ENCODE measurements at regions not wholly inside any gene's neighbourhood (a gene's known extent, or its start where the extent isn't known, plus 50 kb on each side); places are given as distances from the start of the nearest gene placed in this dataset.

DNA sequence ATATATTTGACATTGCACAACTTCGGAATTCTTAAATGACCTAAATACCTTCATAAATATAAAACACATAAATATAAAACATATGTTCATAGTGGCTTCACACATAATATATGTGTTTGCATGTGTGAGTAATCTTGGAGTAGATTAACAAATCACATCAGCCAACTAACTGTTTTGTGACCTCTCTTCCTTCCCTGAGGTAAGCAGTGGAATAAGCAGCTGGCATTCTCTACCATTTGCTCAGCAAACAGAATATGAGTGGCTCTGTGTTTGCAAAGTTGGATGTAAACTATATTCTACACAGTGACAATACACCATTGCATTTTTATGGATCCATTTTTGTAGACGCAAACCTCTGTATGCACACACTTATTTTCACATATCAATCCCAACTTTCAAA, 189.9 kb downstream of the ACER2 start:
- WGBS, 2 experiments (ENCODE audit: insufficient coverage in 1 of 2, insufficient read length in 1 of 2) = 97 to 100% methylated on average over 1 of the region's 2 CpGs
- H3K27me3 Mint-ChIP-seq (ENCODE audit: insufficient read depth) = no peaks in the 10 kb centered on the region
- TF ChIP-seq, protein P1, sequence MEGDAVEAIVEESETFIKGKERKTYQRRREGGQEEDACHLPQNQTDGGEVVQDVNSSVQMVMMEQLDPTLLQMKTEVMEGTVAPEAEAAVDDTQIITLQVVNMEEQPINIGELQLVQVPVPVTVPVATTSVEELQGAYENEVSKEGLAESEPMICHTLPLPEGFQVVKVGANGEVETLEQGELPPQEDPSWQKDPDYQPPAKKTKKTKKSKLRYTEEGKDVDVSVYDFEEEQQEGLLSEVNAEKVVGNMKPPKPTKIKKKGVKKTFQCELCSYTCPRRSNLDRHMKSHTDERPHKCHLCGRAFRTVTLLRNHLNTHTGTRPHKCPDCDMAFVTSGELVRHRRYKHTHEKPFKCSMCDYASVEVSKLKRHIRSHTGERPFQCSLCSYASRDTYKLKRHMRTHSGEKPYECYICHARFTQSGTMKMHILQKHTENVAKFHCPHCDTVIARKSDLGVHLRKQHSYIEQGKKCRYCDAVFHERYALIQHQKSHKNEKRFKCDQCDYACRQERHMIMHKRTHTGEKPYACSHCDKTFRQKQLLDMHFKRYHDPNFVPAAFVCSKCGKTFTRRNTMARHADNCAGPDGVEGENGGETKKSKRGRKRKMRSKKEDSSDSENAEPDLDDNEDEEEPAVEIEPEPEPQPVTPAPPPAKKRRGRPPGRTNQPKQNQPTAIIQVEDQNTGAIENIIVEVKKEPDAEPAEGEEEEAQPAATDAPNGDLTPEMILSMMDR (conservative IDR thresholded peaks at IDR 0.05) = no peak
- H3K36me3 Mint-ChIP-seq (ENCODE audit: low read depth) = no peaks in the 10 kb centered on the region
- Histone ChIP-seq H3K9ac (ENCODE audit: extremely low read depth, low read length, poor library complexity, severe bottlenecking) (no peak overlapping the region), H3K4me1 (ENCODE audit: control insufficient read depth, insufficient read depth, low read length) (no peaks in the 10 kb centered on the region), H3K4me3 (ENCODE audit: low read length) (no peak overlapping the region), H3K27ac (ENCODE audit: low read depth, low read length) (no peak overlapping the region), H3K36me3 (ENCODE audit: control insufficient read depth, insufficient read depth, low read length) (no peaks in the 10 kb centered on the region), H3K9me3 (ENCODE audit: control insufficient read depth, low read length) (no peaks in the 10 kb centered on the region), H3K27me3 (ENCODE audit: control insufficient read depth, insufficient read depth, low read length, poor library complexity, severe bottlenecking) (no peaks in the 10 kb centered on the region)
- H3K4me3 Mint-ChIP-seq = no peak overlapping the region
- H3K4me1 Mint-ChIP-seq = peaks cover 9% of the 10 kb centered on the region
- H3K9me3 Mint-ChIP-seq = peaks cover 6% of the 10 kb centered on the region
- DNase-seq = no peak
- H3K27ac Mint-ChIP-seq = no peak overlapping the region

DNA sequence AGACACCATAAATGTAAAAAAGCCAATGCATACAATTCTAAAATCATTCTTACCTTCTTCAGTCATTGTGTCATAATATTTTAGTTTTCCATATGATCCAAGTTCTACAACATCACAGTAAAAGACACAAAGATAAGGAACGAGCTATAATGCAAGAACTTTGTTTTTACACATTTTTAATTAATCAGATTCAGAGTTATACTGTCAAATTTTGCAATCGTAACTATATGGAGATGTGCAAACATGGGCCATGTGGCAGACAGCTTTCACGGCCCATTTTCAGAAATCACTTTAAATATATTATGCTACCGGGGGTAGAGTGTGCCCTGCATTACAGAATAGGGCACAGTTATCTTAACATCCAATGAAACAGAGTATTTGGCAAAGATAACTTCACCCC, 188.4 kb downstream of the ACER2 start:
- Mint-ChIP-seq H3K27ac (no peak overlapping the region), H3K4me3 (no peak overlapping the region), H3K27me3 (ENCODE audit: insufficient read depth) (no peaks in the 10 kb centered on the region), H3K9me3 (peaks cover 6% of the 10 kb centered on the region), H3K4me1 (peaks cover 6% of the 10 kb centered on the region), H3K36me3 (ENCODE audit: low read depth) (no peaks in the 10 kb centered on the region)
- H3K4me1 ChIP-seq (ENCODE audit: control insufficient read depth, insufficient read depth, low read length) = no peaks in the 10 kb centered on the region
- H3K27ac ChIP-seq (ENCODE audit: low read depth, low read length) = no peak overlapping the region
- DNase-seq = no peak
- H3K4me3 ChIP-seq (ENCODE audit: low read length) = no peak overlapping the region
- no peaks in the 10 kb centered on the region for H3K27me3 ChIP-seq (ENCODE audit: control insufficient read depth, insufficient read depth, low read length, poor library complexity, severe bottlenecking)
- H3K36me3 ChIP-seq (ENCODE audit: control insufficient read depth, insufficient read depth, low read length) = no peaks in the 10 kb centered on the region
- no peak overlapping the region for H3K9ac ChIP-seq (ENCODE audit: extremely low read depth, low read length, poor library complexity, severe bottlenecking)
- TF ChIP-seq, protein P1 (conservative IDR thresholded peaks at IDR 0.05) = no peak
- H3K9me3 ChIP-seq (ENCODE audit: control insufficient read depth, low read length) = no peaks in the 10 kb centered on the region
- WGBS, 2 experiments (ENCODE audit: insufficient coverage in 1 of 2, insufficient read length in 1 of 2) = 91 to 100% methylated on average over 2 to 4 of the region's 4 CpGs

DNA sequence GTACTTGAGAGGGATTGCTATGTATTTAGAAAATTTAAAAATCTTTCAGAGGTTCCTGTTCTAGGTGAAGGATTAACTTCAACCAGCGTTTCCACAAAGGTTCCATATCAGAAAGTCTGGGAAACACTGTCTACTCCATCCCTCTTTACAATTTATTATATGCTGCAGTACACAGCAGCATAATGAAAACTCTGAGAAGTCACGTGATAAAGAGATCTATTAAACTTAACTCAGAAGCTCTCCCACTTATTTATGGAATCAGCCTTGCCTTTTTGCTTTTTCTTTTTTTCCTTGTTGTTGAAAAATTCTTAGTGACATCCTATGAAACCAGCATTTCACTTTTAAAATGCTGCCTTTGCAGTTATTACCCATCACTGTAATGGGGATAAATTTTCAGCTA, 186.2 kb downstream of the ACER2 start:
- Histone ChIP-seq H3K36me3 (ENCODE audit: control insufficient read depth, insufficient read depth, low read length) (no peaks in the 10 kb centered on the region), H3K9ac (ENCODE audit: extremely low read depth, low read length, poor library complexity, severe bottlenecking) (no peak overlapping the region), H3K27me3 (ENCODE audit: control insufficient read depth, insufficient read depth, low read length, poor library complexity, severe bottlenecking) (no peaks in the 10 kb centered on the region), H3K4me3 (ENCODE audit: low read length) (no peak overlapping the region), H3K9me3 (ENCODE audit: control insufficient read depth, low read length) (no peaks in the 10 kb centered on the region), H3K4me1 (ENCODE audit: control insufficient read depth, insufficient read depth, low read length) (no peaks in the 10 kb centered on the region), H3K27ac (ENCODE audit: low read depth, low read length) (no peak overlapping the region)
- Mint-ChIP-seq H3K36me3 (ENCODE audit: low read depth) (no peaks in the 10 kb centered on the region), H3K4me3 (no peak overlapping the region), H3K9me3 (no peaks in the 10 kb centered on the region), H3K4me1 (peaks cover 6% of the 10 kb centered on the region), H3K27ac (no peak overlapping the region), H3K27me3 (ENCODE audit: insufficient read depth) (no peaks in the 10 kb centered on the region)
- 93 to 100% methylated on average over 1 to 2 of the region's 2 CpGs for WGBS, 2 experiments (ENCODE audit: insufficient coverage in 1 of 2, insufficient read length in 1 of 2)
- no peak for DNase-seq
- TF ChIP-seq, protein P1 (conservative IDR thresholded peaks at IDR 0.05) = no peak

All from endodermal cell (in vitro differentiated cells).